AG09319 (cell line): ENCODE measurements at regions not wholly inside any gene's neighbourhood (a gene's known extent, or its start where the extent isn't known, plus 50 kb on each side); places are given as distances from the start of the nearest gene placed in this dataset.
"Not testable (repeated sequence)": the region's sequence is repeated elsewhere in the genome, so short reads cannot be mapped to it uniquely, and the experiment has no call there.

Source experiments
- DNase-seq: peaks from one replicate; pipeline ENCODE4 v3.0.0-alpha.2; 2010; ENCODE audit warnings: low read depth; ENCODE audit errors: extremely low read depth
- CTCF ChIP-seq: IDR thresholded peaks from 2 replicates; pipeline ENCODE4 v1.5.1; 2011; ENCODE audit warnings: low read depth, mild to moderate bottlenecking, inconsistent platforms, low read length, moderate library complexity

GRCh38 chrX:18102006-18102405 lies 118.7 kb downstream of the BEND2 start:
- TF ChIP-seq CTCF, result no peak
- DNase-seq, result no peak

GRCh38 chrX:18101087-18101486 lies 119.6 kb downstream of the BEND2 start:
- no peak for DNase-seq
- no peak for TF ChIP-seq CTCF

- TF ChIP-seq CTCF, result no peak
- DNase-seq, result no peak
These were observed 120.9 kb downstream of the BEND2 start for GRCh38 chrX:18099745-18100144.

GRCh38 chrX:18098763-18099162 lies 121.9 kb downstream of the BEND2 start:
- DNase-seq, result no peak
- TF ChIP-seq CTCF, result no peak

GRCh38 chrX:18076434-18076833 lies 144.3 kb downstream of the BEND2 start:
- no peak for DNase-seq
- TF ChIP-seq CTCF, result no peak

- no peak for TF ChIP-seq CTCF
- DNase-seq, result no peak
These were observed 145.1 kb downstream of the BEND2 start for GRCh38 chrX:18075603-18076002.

- not testable (repeated sequence) for DNase-seq
These were observed 152.6 kb downstream of the BEND2 start for GRCh38 chrX:18068045-18068444.

GRCh38 chrX:18065956-18066355 lies 154.7 kb downstream of the BEND2 start:
- TF ChIP-seq CTCF, result no peak
- DNase-seq, result no peak
